NCI-H1048 (cell line): ENCODE measurements at regions not wholly inside any gene's neighbourhood (a gene's known extent, or its start where the extent isn't known, plus 50 kb on each side); places are given as distances from the start of the nearest gene placed in this dataset.
"Not testable (repeated sequence)": the region's sequence is repeated elsewhere in the genome, so short reads cannot be mapped to it uniquely, and the experiment has no call there.

Experiments
- DNase-seq: peaks from one replicate; lab custom pipeline; 2025; lab: John Stamatoyannopoulos, UW

DNA sequence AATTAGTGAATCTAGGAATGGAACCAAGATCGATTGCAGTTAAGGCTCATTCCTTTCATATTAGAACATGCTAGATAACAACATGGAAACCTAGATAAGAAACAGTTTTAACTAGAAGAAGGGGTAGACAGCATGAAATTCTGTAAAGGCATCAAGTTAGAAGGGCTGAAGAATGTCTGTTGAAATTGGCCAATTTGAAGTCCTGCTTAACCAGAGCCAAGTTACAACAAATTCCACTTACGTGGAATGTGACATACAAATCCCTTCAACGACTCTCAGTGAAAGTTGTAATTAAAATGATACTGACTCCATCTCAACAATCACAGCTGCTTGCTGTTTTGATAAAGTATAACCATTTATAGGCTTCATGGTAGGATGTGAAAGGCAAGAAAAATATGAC, 1065.7 kb downstream of the DNAJB9 start:
- no peak for DNase-seq

- no peak for DNase-seq
These were observed 1067.8 kb downstream of the DNAJB9 start for GRCh38 chr7:109637428-109637990.

GRCh38 chr7:109638321-109638720, 1068.6 kb downstream of the DNAJB9 start:
- DNase-seq, result no peak

DNA sequence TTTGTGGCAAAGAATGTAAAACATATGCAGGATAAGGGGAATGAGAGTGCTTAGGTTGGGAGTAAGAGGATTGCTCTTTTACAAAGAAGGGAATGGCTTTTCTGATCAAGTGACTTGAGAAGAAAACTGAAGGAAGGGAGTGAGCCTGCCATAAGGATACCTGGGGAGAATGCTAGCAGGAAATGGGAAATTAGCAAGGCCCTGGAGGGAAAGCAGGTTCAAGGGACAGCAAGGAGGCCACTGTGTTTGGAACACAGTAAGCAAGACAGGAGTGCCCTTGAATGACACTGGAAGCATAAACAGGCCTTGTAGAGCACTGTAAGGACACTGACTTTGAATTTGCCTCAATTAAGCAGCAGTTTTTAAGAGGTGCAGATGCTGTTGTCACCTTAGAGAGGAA, 1069.9 kb downstream of the DNAJB9 start:
- DNase-seq, result no peak

- DNase-seq, result no peak
These were observed 1071.8 kb downstream of the DNAJB9 start for GRCh38 chr7:109641445-109641844.

DNA sequence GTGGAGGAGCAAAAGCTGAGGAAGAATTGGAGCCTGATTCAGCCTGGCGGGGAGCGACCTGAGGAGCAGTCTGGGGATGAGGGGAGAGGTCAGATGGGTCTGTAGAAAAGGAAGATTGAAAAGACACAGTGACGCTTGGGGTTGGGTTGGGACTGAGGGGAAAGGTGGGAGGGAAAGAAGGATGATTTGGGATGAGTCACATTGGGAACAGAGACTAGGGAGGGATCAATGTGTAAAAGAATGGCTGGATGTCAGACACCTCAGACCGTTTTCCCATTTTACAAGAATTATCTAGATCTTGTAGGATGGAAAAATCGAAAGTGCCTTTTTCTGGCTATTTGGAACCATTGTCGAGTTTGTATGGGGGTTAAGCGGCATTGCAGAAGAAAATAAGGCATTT, 1076.5 kb downstream of the DNAJB9 start:
- DNase-seq, result no peak

- not testable (repeated sequence) for DNase-seq
These were observed 1076.9 kb downstream of the DNAJB9 start for GRCh38 chr7:109646594-109646993.

- DNase-seq, result not testable (repeated sequence)
These were observed 1077.6 kb downstream of the DNAJB9 start for GRCh38 chr7:109647263-109647662.

- DNase-seq, result no peak
These were observed 1089.6 kb downstream of the DNAJB9 start for GRCh38 chr7:109659261-109659660.

- no peak for DNase-seq
These were observed 1090.7 kb downstream of the DNAJB9 start for GRCh38 chr7:109660401-109660800.

DNA sequence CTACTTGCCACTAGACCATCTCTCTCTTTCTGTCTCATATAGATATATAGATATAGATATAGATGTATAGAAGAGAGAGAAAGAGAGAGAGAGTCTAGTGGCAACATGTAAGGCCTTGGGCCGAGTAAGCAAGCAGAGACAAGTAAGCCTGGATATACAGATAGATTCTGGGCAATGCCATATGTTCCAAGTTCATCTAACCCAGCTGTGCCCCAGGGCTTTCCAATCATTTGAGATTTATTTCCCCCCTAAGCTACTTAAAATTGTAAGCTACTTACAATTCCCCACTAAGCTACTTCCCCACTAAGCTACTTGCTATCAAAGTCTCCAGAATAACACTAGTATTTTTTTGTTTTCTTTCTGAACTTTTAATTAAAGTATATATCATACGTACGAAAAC, 1094.1 kb downstream of the DNAJB9 start:
- no peak for DNase-seq

- not testable (repeated sequence) for DNase-seq
These were observed 1117.6 kb downstream of the DNAJB9 start for GRCh38 chr7:109687269-109687668.

DNA sequence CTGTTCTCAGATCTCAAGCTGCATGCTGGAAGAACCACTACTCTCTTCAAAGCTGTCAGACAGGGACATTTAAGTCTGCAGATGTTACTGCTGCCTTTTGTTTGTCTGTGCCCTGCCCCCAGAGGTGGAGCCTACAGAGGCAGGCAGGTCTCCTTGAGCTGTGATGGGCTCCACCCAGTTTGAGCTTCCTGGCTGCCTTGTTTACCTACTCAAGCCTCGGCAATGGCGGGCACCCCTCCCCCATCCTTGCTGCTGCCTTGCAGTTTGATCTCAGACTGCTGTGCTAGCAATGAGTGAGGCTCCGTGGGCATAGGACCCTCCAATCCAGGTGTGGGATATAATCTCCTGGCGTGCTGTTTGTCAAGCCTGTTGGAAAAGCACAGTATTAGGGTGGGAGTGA, 1122.9 kb downstream of the DNAJB9 start:
- DNase-seq, result not testable (repeated sequence)

- no peak for DNase-seq
These were observed 1124.7 kb downstream of the DNAJB9 start for GRCh38 chr7:109694149-109695071.

- DNase-seq, result no peak
These were observed 1125.7 kb downstream of the DNAJB9 start for GRCh38 chr7:109695419-109695818.

DNA sequence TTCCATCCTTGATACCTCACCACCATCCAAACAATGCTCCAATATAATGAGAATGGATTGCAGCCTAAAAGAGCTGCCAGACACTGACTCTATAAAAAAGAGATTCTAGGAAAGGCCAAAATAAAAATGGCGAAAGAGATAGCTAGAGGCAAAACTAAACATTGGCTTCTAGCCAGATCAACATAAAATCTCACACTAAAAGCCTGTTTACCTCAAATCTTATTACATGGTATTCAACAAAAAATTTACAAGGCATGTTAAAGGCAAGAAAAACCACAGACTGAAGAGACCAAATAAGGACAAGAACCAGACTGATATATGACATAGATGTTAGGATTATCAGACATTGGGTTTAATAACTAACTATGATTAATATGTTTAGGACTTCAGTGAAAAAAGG, 1127.0 kb downstream of the DNAJB9 start:
- no peak for DNase-seq

DNA sequence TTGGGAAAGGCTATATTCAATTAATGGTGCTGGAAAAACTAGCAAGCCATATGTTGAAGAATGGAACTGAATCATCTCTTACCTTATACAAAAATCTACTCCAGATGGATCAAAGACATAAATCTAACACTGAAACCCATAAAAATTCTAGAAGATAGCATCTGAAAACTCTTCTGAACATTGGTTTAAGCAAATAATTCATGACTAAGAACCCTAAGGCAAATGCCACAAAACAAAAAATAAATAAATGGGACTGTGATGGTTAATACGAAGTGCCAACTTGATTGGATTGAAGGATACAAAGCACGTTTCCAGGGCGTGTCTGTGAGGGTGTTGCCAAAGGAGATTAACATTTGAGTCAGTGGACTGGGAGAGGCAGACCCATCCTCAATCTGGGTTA, 1130.0 kb downstream of the DNAJB9 start:
- DNase-seq, result no peak

GRCh38 chr7:109713366-109713765, 1143.7 kb downstream of the DNAJB9 start:
- DNase-seq, result no peak

DNA sequence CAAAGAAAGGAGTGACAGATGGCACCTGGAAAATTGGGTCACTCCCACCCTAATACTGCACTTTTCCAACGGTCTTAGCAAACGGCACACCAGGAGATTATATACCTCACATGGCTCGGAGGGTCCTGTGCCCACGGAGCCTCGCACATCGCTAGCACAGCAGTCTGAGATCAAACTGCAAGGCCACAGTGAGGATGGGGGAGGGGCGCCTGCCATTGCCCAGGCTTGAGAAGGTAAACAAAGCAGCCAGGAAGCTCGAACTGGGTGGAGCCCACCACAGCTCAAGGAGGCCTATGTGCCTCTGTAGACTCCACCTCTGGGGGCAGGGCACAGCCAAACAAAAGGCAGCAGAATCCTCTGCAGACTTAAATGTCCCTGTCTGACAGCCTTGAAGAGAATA, 1149.7 kb downstream of the DNAJB9 start:
- DNase-seq, result not testable (repeated sequence)

GRCh38 chr7:109734601-109735000, 1164.9 kb downstream of the DNAJB9 start:
- DNase-seq, result no peak

GRCh38 chr7:109735881-109736280, 1166.2 kb downstream of the DNAJB9 start:
- no peak for DNase-seq

GRCh38 chr7:109745677-109746410, 1176.2 kb downstream of the DNAJB9 start:
- DNase-seq, result no peak

DNA sequence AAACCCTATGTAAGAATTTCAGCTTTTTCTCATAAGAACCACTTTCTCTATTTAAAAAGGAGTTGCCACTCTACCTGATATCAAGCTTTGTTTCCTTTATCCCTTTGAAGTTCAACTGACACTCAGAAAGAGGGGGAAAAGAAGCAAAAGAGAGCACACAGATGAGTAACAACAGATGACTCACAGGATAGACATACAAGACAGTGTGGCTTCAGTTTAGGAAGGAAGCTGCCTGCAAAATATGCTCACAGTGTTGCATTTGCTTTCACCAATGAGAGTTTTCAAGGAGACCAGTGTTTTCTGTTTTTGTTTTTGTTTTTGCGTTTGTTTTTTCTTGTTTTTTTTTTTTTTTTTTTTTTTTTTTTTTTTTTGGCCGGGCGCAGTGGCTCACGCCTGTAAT, 1181.6 kb downstream of the DNAJB9 start:
- no peak for DNase-seq
